GM12874 (cell line): ENCODE measurements at regions not wholly inside any gene's neighbourhood (a gene's known extent, or its start where the extent isn't known, plus 50 kb on each side); places are given as distances from the start of the nearest gene placed in this dataset.

Experiments used
- CTCF ChIP-seq: IDR thresholded peaks from 2 replicates; pipeline ENCODE4 v1.5.1; 2011; ENCODE audit warnings: low read depth, mild to moderate bottlenecking, control low read depth, low read length, moderate library complexity; ENCODE audit not compliant: insufficient read depth

- TF ChIP-seq CTCF, result no peak
Measured at GRCh38 chr6:26300359-26300758, 64.6 kb upstream of the BTN3A2 start.

DNA sequence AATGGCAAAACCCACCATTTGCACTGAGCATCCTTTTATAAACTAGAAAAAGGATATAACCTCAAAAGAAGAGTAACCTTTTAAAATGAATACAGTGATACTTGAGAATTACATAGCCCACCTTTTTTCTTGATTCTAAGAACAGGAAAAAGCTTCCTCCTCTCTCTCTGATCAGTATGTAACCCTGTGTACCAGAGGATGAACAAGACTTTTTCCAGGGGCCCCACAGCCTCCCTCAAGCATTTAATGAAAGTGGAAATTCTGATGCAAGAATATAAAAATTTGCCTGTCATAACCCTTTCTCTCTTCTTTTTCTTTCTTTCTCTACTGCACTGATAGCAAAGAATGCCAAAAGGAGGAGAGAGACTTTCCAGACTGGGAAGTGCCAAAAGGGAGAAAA lies 64.2 kb upstream of the BTN3A2 start:
- TF ChIP-seq CTCF, result no peak

- no peak for TF ChIP-seq CTCF
Measured at GRCh38 chr6:26301638-26302037, 63.4 kb upstream of the BTN3A2 start.

- no peak for TF ChIP-seq CTCF
Measured at GRCh38 chr6:26302941-26303559, 61.9 kb upstream of the BTN3A2 start.

GRCh38 chr6:26304213-26304796 lies 60.7 kb upstream of the BTN3A2 start:
- no peak for TF ChIP-seq CTCF

DNA sequence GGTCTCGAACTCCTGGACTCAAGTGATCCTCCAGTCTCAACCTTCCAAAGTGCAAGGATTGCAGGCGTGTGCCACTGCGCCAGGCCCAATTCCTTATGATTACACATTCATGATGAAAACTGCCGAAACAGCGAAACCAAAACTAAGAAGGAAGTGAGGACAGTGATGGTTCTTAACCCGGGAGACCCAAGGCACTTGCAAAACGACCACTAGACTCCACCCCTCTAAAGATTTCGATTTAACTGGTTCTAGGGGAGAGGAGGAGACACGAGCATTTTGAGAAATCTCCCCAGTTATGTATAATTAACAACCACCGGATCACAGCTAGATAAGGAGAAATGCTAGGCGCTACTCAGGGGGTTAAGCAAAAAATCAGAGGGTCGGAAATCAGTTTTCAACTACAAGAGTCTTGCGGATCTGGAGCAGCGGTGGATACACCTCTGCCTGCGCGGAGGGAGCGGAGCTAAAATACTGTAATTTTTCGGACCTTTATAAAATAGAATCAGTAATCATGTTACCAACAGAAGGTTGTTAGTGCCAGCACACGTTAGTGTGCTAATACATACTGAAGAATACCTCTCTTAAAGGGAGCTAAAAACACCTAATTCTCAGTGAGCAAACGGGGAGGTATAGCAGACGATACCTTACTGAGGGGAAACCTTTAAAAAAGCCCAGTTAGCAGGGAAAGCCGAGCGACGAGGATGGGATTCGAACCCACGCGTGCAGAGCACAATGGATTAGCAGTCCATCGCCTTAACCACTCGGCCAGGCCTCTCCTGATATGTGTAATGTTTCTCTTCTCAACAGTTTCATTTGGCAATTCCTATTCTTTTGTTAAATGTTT lies 60.0 kb upstream of the BTN3A2 start:
- TF ChIP-seq CTCF, result no peak

DNA sequence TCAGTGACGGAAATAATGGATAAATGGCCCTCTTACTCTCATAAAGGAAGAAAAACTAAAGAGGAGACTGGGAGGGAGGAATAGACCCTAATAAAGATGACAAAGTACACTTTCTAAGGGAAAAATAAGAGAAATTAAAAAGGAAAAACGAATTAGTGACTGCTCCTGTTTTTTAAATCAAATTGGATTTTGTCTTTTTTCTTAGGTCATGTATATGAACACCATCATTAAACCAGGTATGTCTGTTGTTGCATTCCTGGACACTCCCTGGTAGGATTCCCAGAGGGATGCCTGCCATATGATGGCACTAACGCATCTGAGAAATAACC lies 59.4 kb upstream of the BTN3A2 start:
- TF ChIP-seq CTCF, result no peak
